ENCODE measurements at regions not wholly inside any gene's neighbourhood (a gene's known extent, or its start where the extent isn't known, plus 50 kb on each side); places are given as distances from the start of the nearest gene placed in this dataset.
"Not testable (repeated sequence)": the region's sequence is repeated elsewhere in the genome, so short reads cannot be mapped to it uniquely, and the experiment has no call there.

- Mint-ChIP-seq H3K4me3 (no peak overlapping the region), H3K9me3 (peaks cover 45% of the 10 kb centered on the region), H3K4me1 (ENCODE audit: low read depth) (peaks cover under 1% of the 10 kb centered on the region), H3K36me3 (ENCODE audit: low read depth) (no peaks in the 10 kb centered on the region), H3K27me3 (no peaks in the 10 kb centered on the region), H3K27ac (no peak overlapping the region)
- intact Hi-C loops (cut with micrococcal nuclease) = no loop called here
Measured at GRCh38 chr3:153394017-153394416, 232.0 kb downstream of the RAP2B start.

DNA sequence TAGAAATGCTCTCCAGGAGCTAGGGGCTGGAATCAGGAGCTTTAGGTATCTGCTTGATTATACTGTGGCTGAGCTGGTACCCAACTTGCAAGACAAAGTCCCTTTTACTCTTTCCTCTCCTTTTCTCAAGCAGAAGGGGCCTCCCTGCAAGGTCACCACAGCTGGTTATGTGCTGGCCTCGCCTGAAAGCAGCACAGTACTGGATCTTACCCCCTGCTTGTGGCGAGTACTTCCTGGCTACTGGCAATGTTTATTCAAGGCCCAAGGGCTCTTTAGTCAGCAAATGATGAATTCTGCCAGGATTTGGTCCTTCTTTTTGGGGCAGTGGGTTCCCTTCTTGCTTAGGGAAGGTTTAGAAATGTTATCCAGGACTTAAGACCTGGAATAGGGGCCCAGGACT lies 234.6 kb downstream of the RAP2B start:
- no peaks in the 10 kb centered on the region for H3K27me3 Mint-ChIP-seq
- peaks cover 40% of the 10 kb centered on the region for H3K9me3 Mint-ChIP-seq
- no peak overlapping the region for H3K27ac Mint-ChIP-seq
- H3K4me1 Mint-ChIP-seq (ENCODE audit: low read depth) = peaks cover 9% of the 10 kb centered on the region
- H3K36me3 Mint-ChIP-seq (ENCODE audit: low read depth) = no peaks in the 10 kb centered on the region
- intact Hi-C loops (cut with micrococcal nuclease) = no loop called here
- H3K4me3 Mint-ChIP-seq = no peak overlapping the region

- H3K9me3 Mint-ChIP-seq = peaks cover 27% of the 10 kb centered on the region
- no peak overlapping the region for H3K27ac Mint-ChIP-seq
- no peak overlapping the region for H3K4me3 Mint-ChIP-seq
- no peaks in the 10 kb centered on the region for H3K36me3 Mint-ChIP-seq (ENCODE audit: low read depth)
- intact Hi-C loops (cut with micrococcal nuclease) = no loop called here
- no peaks in the 10 kb centered on the region for H3K27me3 Mint-ChIP-seq
- peaks cover 9% of the 10 kb centered on the region for H3K4me1 Mint-ChIP-seq (ENCODE audit: low read depth)
Measured at GRCh38 chr3:153397794-153398193, 235.8 kb downstream of the RAP2B start.

DNA sequence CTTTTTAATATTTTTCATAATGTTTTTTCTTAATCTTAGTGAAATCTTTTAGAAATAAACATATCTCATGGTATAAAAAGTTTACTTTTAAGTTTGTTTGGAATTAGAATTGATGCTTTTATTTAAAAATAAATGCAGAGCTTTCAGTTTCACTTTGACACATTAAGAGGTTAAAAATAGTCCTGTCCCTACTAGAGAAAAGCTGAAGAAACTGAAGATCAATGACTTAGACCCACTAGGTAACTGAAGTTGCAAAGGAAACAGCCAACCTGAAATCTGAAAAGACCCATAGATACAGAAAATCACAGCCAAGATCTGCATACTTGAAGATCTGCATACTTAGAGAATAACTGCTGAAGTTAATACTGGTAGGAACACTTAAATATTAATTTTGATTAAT lies 237.6 kb downstream of the RAP2B start:
- Mint-ChIP-seq H3K27me3 (no peaks in the 10 kb centered on the region), H3K4me1 (ENCODE audit: low read depth) (peaks cover 9% of the 10 kb centered on the region), H3K36me3 (ENCODE audit: low read depth) (no peaks in the 10 kb centered on the region), H3K27ac (no peak overlapping the region), H3K4me3 (no peak overlapping the region), H3K9me3 (peaks cover 9% of the 10 kb centered on the region)
- intact Hi-C loops (cut with micrococcal nuclease) = no loop called here

- no peak overlapping the region for H3K4me3 Mint-ChIP-seq
- H3K4me1 Mint-ChIP-seq (ENCODE audit: low read depth) = peaks cover 9% of the 10 kb centered on the region
- H3K36me3 Mint-ChIP-seq (ENCODE audit: low read depth) = no peaks in the 10 kb centered on the region
- no peaks in the 10 kb centered on the region for H3K27me3 Mint-ChIP-seq
- no peaks in the 10 kb centered on the region for H3K9me3 Mint-ChIP-seq
- intact Hi-C loops (cut with micrococcal nuclease) = no loop called here
- no peak overlapping the region for H3K27ac Mint-ChIP-seq
Measured at GRCh38 chr3:153400641-153401040, 238.6 kb downstream of the RAP2B start.

- H3K4me3 Mint-ChIP-seq = no peak overlapping the region
- no peaks in the 10 kb centered on the region for H3K27me3 Mint-ChIP-seq
- no peaks in the 10 kb centered on the region for H3K36me3 Mint-ChIP-seq (ENCODE audit: low read depth)
- no peaks in the 10 kb centered on the region for H3K9me3 Mint-ChIP-seq
- intact Hi-C loops (cut with micrococcal nuclease) = no loop called here
- H3K27ac Mint-ChIP-seq = no peak overlapping the region
- peaks cover 7% of the 10 kb centered on the region for H3K4me1 Mint-ChIP-seq (ENCODE audit: low read depth)
Measured at GRCh38 chr3:153404157-153404556, 242.1 kb downstream of the RAP2B start.

GRCh38 chr3:153405320-153405719 lies 243.3 kb downstream of the RAP2B start:
- H3K27ac Mint-ChIP-seq; H3K4me1 Mint-ChIP-seq (ENCODE audit: low read depth); H3K27me3 Mint-ChIP-seq; H3K9me3 Mint-ChIP-seq; H3K36me3 Mint-ChIP-seq (ENCODE audit: low read depth); intact Hi-C loops (cut with micrococcal nuclease); H3K4me3 Mint-ChIP-seq: not testable (repeated sequence)

- no peaks in the 10 kb centered on the region for H3K27me3 Mint-ChIP-seq
- peaks cover 11% of the 10 kb centered on the region for H3K4me1 Mint-ChIP-seq (ENCODE audit: low read depth)
- H3K36me3 Mint-ChIP-seq (ENCODE audit: low read depth) = no peaks in the 10 kb centered on the region
- intact Hi-C loops (cut with micrococcal nuclease) = no loop called here
- H3K9me3 Mint-ChIP-seq = no peaks in the 10 kb centered on the region
- no peak overlapping the region for H3K4me3 Mint-ChIP-seq
- H3K27ac Mint-ChIP-seq = no peak overlapping the region
Measured at GRCh38 chr3:153410517-153410916, 248.5 kb downstream of the RAP2B start.

DNA sequence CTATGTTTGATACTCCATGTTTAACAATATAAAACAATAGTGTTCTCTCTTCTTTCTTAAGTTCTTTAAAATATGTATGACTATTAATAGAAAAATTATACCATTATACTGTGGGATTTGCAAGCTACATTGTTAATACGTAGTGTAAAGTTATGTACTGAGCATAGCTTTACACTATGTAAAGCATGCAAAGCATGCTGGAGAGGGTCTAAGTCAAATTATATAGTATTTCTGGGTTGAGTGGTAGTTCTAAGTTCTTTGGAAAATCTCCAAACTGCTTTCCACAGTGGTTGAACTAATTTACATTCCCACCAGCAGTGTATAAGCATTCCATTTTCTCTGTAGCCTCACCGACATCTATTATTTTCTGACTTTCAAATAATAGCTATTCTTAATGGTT lies 253.0 kb downstream of the RAP2B start:
- Mint-ChIP-seq H3K27ac (no peak overlapping the region), H3K4me3 (no peak overlapping the region), H3K27me3 (no peaks in the 10 kb centered on the region), H3K36me3 (ENCODE audit: low read depth) (no peaks in the 10 kb centered on the region), H3K4me1 (ENCODE audit: low read depth) (peaks cover 11% of the 10 kb centered on the region), H3K9me3 (peaks cover 31% of the 10 kb centered on the region)
- intact Hi-C loops (cut with micrococcal nuclease) = no loop called here

DNA sequence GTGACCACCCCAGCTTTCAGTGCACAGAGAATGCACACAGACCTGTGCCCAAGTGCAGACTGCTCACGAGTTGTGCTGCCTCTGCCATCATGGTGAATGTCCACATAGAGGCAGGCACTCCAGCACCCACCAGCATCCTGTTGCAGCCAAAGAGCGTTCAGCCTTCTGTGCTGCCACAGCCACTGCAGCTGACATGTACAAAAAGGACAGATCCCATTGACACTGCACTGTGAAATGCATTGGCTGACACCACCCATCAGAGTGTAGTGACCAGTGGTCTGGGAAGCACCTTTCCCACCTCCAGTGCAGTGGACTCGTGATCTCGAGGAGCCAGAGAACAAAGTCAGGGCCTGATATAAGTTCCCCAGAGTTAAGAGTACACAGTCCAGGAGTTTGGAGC lies 260.3 kb downstream of the RAP2B start:
- Mint-ChIP-seq H3K27ac (no peak overlapping the region), H3K4me1 (ENCODE audit: low read depth) (no peaks in the 10 kb centered on the region), H3K27me3 (no peaks in the 10 kb centered on the region), H3K36me3 (ENCODE audit: low read depth) (no peaks in the 10 kb centered on the region), H3K9me3 (peaks cover 81% of the 10 kb centered on the region), H3K4me3 (no peak overlapping the region)
- intact Hi-C loops (cut with micrococcal nuclease) = no loop called here

- intact Hi-C loops (cut with micrococcal nuclease); H3K4me3 Mint-ChIP-seq; H3K4me1 Mint-ChIP-seq (ENCODE audit: low read depth); H3K36me3 Mint-ChIP-seq (ENCODE audit: low read depth); H3K27me3 Mint-ChIP-seq; H3K27ac Mint-ChIP-seq: not testable (repeated sequence)
- H3K9me3 Mint-ChIP-seq = peaks cover 66% of the 10 kb centered on the region
Measured at GRCh38 chr3:153423820-153424219, 261.8 kb downstream of the RAP2B start.

GRCh38 chr3:153426344-153426743 lies 264.3 kb downstream of the RAP2B start:
- intact Hi-C loops (cut with micrococcal nuclease) = no loop called here
- H3K4me3 Mint-ChIP-seq = no peak overlapping the region

DNA sequence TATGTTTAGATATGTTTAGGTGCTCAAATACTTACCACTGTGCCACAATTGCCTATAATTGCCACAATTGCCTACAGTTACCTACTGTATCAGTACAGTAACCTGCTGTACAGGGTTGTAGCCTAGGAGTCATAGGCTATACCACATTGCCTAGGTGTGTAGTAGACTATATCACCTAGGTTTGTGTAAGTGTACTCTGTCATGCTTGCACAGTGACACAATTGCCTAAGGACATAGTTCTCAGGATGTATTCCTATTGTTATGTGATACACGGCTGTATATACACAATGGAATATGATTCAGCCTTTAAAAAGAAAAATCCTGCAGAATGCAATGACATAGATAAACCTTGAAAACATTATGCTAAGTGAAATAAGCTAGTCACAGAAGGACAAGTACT lies 264.8 kb downstream of the RAP2B start:
- no peaks in the 10 kb centered on the region for H3K36me3 Mint-ChIP-seq (ENCODE audit: low read depth)
- no peak overlapping the region for H3K4me3 Mint-ChIP-seq
- H3K9me3 Mint-ChIP-seq = peaks cover 42% of the 10 kb centered on the region
- no peak overlapping the region for H3K27ac Mint-ChIP-seq
- intact Hi-C loops (cut with micrococcal nuclease) = no loop called here
- H3K4me1 Mint-ChIP-seq (ENCODE audit: low read depth) = no peaks in the 10 kb centered on the region
- H3K27me3 Mint-ChIP-seq = no peaks in the 10 kb centered on the region

More at GRCh38 chr3:153426344-153426743, 264.3 kb downstream of the RAP2B start:
- Mint-ChIP-seq H3K36me3 (ENCODE audit: low read depth) (no peaks in the 10 kb centered on the region), H3K27ac (no peak overlapping the region), H3K4me1 (ENCODE audit: low read depth) (no peaks in the 10 kb centered on the region), H3K27me3 (no peaks in the 10 kb centered on the region), H3K9me3 (peaks cover 45% of the 10 kb centered on the region)

- H3K27me3 Mint-ChIP-seq = no peaks in the 10 kb centered on the region
- no peak overlapping the region for H3K27ac Mint-ChIP-seq
- H3K4me3 Mint-ChIP-seq = no peak overlapping the region
- H3K9me3 Mint-ChIP-seq = peaks cover 12% of the 10 kb centered on the region
- H3K36me3 Mint-ChIP-seq (ENCODE audit: low read depth) = no peaks in the 10 kb centered on the region
- intact Hi-C loops (cut with micrococcal nuclease) = loop anchor here (10.0 kb wide), 1 partner anchor 335 kb away; no protein-coding TSS in a partner anchor
- H3K4me1 Mint-ChIP-seq (ENCODE audit: low read depth) = no peaks in the 10 kb centered on the region
Measured at GRCh38 chr3:153429821-153430220, 267.8 kb downstream of the RAP2B start.

DNA sequence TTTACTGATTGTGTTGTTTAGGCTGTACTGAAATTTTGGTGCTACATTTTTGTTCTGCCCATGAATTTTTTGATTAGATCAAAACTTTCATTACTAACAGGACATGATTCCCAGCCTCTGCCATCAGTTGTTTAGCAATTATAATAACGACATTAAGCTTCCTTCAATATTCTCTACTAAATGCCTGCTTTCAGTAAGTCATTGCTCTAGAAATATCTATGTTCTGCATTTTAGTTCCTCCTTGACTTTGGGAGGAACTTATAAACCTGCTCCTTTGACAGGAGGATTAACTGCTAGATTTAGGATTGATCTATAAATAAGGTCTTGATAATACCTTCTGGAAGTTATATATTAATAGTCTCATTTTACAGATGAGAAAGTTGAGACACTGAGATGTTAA lies 269.1 kb downstream of the RAP2B start:
- no peaks in the 10 kb centered on the region for H3K4me1 Mint-ChIP-seq (ENCODE audit: low read depth)
- H3K36me3 Mint-ChIP-seq (ENCODE audit: low read depth) = no peaks in the 10 kb centered on the region
- no peak overlapping the region for H3K27ac Mint-ChIP-seq
- intact Hi-C loops (cut with micrococcal nuclease) = loop anchor here (10.0 kb wide), 1 partner anchor 334 kb away; no protein-coding TSS in a partner anchor
- peaks cover 5% of the 10 kb centered on the region for H3K9me3 Mint-ChIP-seq
- no peaks in the 10 kb centered on the region for H3K27me3 Mint-ChIP-seq
- H3K4me3 Mint-ChIP-seq = no peak overlapping the region
